OCI-LY3 (cell line): ENCODE measurements at regions not wholly inside any gene's neighbourhood (a gene's known extent, or its start where the extent isn't known, plus 50 kb on each side); places are given as distances from the start of the nearest gene placed in this dataset.
"Not testable (repeated sequence)": the region's sequence is repeated elsewhere in the genome, so short reads cannot be mapped to it uniquely, and the experiment has no call there.

Experiments
- H2AFZ ChIP-seq: fragments of 200-600, 300-600 bp; shearing (Covaris generic); 2 replicates; pipeline ENCODE4 v1.6.0; 2014; ENCODE audit warnings: antibody characterized with exemption, low read depth, low read length
- H3K27ac ChIP-seq: fragments of 200-600, 300-600 bp; sonication (generic); 2 replicates; pipeline ENCODE4 v1.5.1; 2014; ENCODE audit warnings: mild to moderate bottlenecking, low read length, moderate library complexity, mixed read lengths
- H3K27me3 ChIP-seq: fragments of 200-600, 300-600 bp; sonication (generic); 2 replicates; pipeline ENCODE4 v1.6.1; 2014; ENCODE audit warnings: low read depth, low read length, mixed read lengths
- H3K36me3 ChIP-seq: fragments of 200-600, 300-600 bp; sonication (generic); replicated peaks from 2 replicates; pipeline ENCODE3; 2014; ENCODE audit warnings: low read depth, low read length, mixed read lengths
- H3K4me1 ChIP-seq: fragments of 300-600, 200-600 bp; sonication (generic); 2 replicates; pipeline ENCODE4 v1.6.1; 2014; ENCODE audit warnings: low read length, mixed read lengths
- H3K4me2 ChIP-seq: fragments of 200-600, 300-600 bp; sonication (generic); 2 replicates; pipeline ENCODE4 v1.6.1; 2014; ENCODE audit warnings: low read length, mixed read lengths
- H3K4me3 ChIP-seq: fragments of 300-600, 200-600 bp; sonication (generic); 2 replicates; pipeline ENCODE4 v1.5.1; 2014; ENCODE audit warnings: antibody characterized with exemption, mild to moderate bottlenecking, low read length, moderate library complexity
- H3K79me2 ChIP-seq: fragments of 300-600, 200-600 bp; shearing (Covaris generic); 2 replicates; pipeline ENCODE4 v1.6.1; 2014; ENCODE audit warnings: mild to moderate bottlenecking, low read length, mixed read lengths
- H3K9ac ChIP-seq: fragments of 300-600, 200-600 bp; shearing (Covaris generic); 2 replicates; pipeline ENCODE4 v1.6.0; 2014; ENCODE audit warnings: mild to moderate bottlenecking, low read length, moderate library complexity
- H3K9me3 ChIP-seq: fragments of 200-600, 300-600 bp; shearing (Covaris generic); 2 replicates; pipeline ENCODE4 v1.6.1; 2014; ENCODE audit warnings: low read length, mixed read lengths; ENCODE audit not compliant: insufficient read depth
- H4K20me1 ChIP-seq: fragments of 200-600, 300-600 bp; sonication (generic); 2 replicates; pipeline ENCODE4 v1.6.1; 2016; ENCODE audit warnings: low read length, mixed read lengths; ENCODE audit not compliant: insufficient read depth
- CTCF ChIP-seq: fragments of 200-600, 300-600 bp; sonication (generic); IDR thresholded peaks from 2 replicates; pipeline ENCODE4 v1.5.1; 2014; ENCODE audit warnings: antibody characterized with exemption, low read length, low read depth
- EZH2phosphoT487 ChIP-seq: fragments of 200-600 bp; shearing (Covaris generic); IDR thresholded peaks from 2 replicates; pipeline ENCODE4 v1.6.1; 2018; ENCODE audit warnings: antibody characterized with exemption, mixed run types, low read depth

- Histone ChIP-seq H3K27me3 (no peaks in the 10 kb centered on the region), H3K4me2 (no peak overlapping the region), H3K36me3 (no peaks in the 10 kb centered on the region), H3K4me1 (no peaks in the 10 kb centered on the region), H3K9me3 (no peaks in the 10 kb centered on the region), H3K79me2 (no peaks in the 10 kb centered on the region), H3K4me3 (no peak overlapping the region), H2AFZ (no peak overlapping the region), H3K9ac (no peak overlapping the region), H4K20me1 (no peaks in the 10 kb centered on the region), H3K27ac (no peak overlapping the region)
- no peak for TF ChIP-seq EZH2phosphoT487
Measured at GRCh38 chr9:88266416-88266815, 121.8 kb upstream of the SPIN1 start.

- no peaks in the 10 kb centered on the region for H3K27me3 ChIP-seq
- no peaks in the 10 kb centered on the region for H3K9me3 ChIP-seq
- H4K20me1 ChIP-seq = no peaks in the 10 kb centered on the region
- no peak overlapping the region for H3K9ac ChIP-seq
- H2AFZ ChIP-seq = no peak overlapping the region
- no peaks in the 10 kb centered on the region for H3K79me2 ChIP-seq
- TF ChIP-seq EZH2phosphoT487 (no peak), CTCF (no peak)
- no peaks in the 10 kb centered on the region for H3K36me3 ChIP-seq
- no peaks in the 10 kb centered on the region for H3K4me1 ChIP-seq
- H3K4me3 ChIP-seq = no peak overlapping the region
- no peak overlapping the region for H3K4me2 ChIP-seq
- no peak overlapping the region for H3K27ac ChIP-seq
Measured at GRCh38 chr9:88259001-88259400, 120.7 kb upstream of the SPATA31C2 start.

- Histone ChIP-seq H2AFZ (no peak overlapping the region), H3K4me2 (no peak overlapping the region), H3K27me3 (no peaks in the 10 kb centered on the region), H3K4me1 (no peaks in the 10 kb centered on the region), H3K9me3 (no peaks in the 10 kb centered on the region), H3K4me3 (no peak overlapping the region), H3K36me3 (no peaks in the 10 kb centered on the region), H3K79me2 (no peaks in the 10 kb centered on the region), H3K9ac (no peak overlapping the region), H3K27ac (no peak overlapping the region), H4K20me1 (no peaks in the 10 kb centered on the region)
- TF ChIP-seq CTCF (no peak), EZH2phosphoT487 (no peak)
Measured at GRCh38 chr9:88258601-88259000, 120.3 kb upstream of the SPATA31C2 start.

- Histone ChIP-seq H3K9me3 (no peaks in the 10 kb centered on the region), H3K27ac (no peak overlapping the region), H3K79me2 (no peaks in the 10 kb centered on the region), H3K4me2 (no peak overlapping the region), H2AFZ (no peak overlapping the region), H3K36me3 (no peaks in the 10 kb centered on the region), H3K9ac (no peak overlapping the region), H4K20me1 (no peaks in the 10 kb centered on the region), H3K27me3 (no peaks in the 10 kb centered on the region), H3K4me1 (no peaks in the 10 kb centered on the region), H3K4me3 (no peak overlapping the region)
- no peak for TF ChIP-seq EZH2phosphoT487
- no peak for TF ChIP-seq CTCF
Measured at GRCh38 chr9:88258024-88258423, 119.7 kb upstream of the SPATA31C2 start.

GRCh38 chr9:88256216-88256615 is 117.9 kb upstream of the SPATA31C2 start:
- H3K79me2 ChIP-seq = no peaks in the 10 kb centered on the region
- H2AFZ ChIP-seq = no peak overlapping the region
- no peak overlapping the region for H3K4me2 ChIP-seq
- no peak for TF ChIP-seq EZH2phosphoT487
- no peak for TF ChIP-seq CTCF
- H3K4me1 ChIP-seq = no peaks in the 10 kb centered on the region
- no peaks in the 10 kb centered on the region for H3K36me3 ChIP-seq
- no peak overlapping the region for H3K27ac ChIP-seq
- no peaks in the 10 kb centered on the region for H4K20me1 ChIP-seq
- H3K27me3 ChIP-seq = no peaks in the 10 kb centered on the region
- H3K9me3 ChIP-seq = no peaks in the 10 kb centered on the region
- H3K4me3 ChIP-seq = no peak overlapping the region
- H3K9ac ChIP-seq = no peak overlapping the region

GRCh38 chr9:88255806-88256205 is 117.5 kb upstream of the SPATA31C2 start:
- H3K9ac ChIP-seq, H3K27ac ChIP-seq, H4K20me1 ChIP-seq, H3K9me3 ChIP-seq, H3K4me2 ChIP-seq, H3K4me3 ChIP-seq, H3K27me3 ChIP-seq, H3K4me1 ChIP-seq, H2AFZ ChIP-seq, H3K36me3 ChIP-seq, H3K79me2 ChIP-seq: not testable (repeated sequence)
